Kidney epithelial cell (primary cell): ENCODE measurements at regions not wholly inside any gene's neighbourhood (a gene's known extent, or its start where the extent isn't known, plus 50 kb on each side); places are given as distances from the start of the nearest gene placed in this dataset.

Experiments used
- DNase-seq: peaks from one replicate; pipeline ENCODE4 v3.0.0-alpha.2; 2010; ENCODE audit warnings: low read depth
- H3K27me3 ChIP-seq: 2 replicates; pipeline ENCODE4 v1.6.0; 2011; ENCODE audit warnings: low read length; ENCODE audit not compliant: control insufficient read depth, insufficient read depth
- H3K36me3 ChIP-seq: 2 replicates; pipeline ENCODE4 v1.5.1; 2011; ENCODE audit warnings: low read length; ENCODE audit not compliant: control insufficient read depth, insufficient read depth
- H3K4me3 ChIP-seq: 2 replicates; pipeline ENCODE4 v1.5.1; 2011; ENCODE audit warnings: low read depth, mild to moderate bottlenecking, control low read depth, low read length
- CTCF ChIP-seq: IDR thresholded peaks from 2 replicates; pipeline ENCODE4 v1.5.1; 2011; ENCODE audit warnings: mild to moderate bottlenecking, moderate library complexity, low read length, control low read depth, inconsistent platforms; ENCODE audit not compliant: insufficient read depth, poor library complexity, severe bottlenecking

GRCh38 chr17:27982688-27983087 is 59.8 kb upstream of the NLK start:
- Histone ChIP-seq H3K4me3 (no peak overlapping the region), H3K27me3 (peaks cover 2% of the 10 kb centered on the region), H3K36me3 (no peaks in the 10 kb centered on the region)
- DNase-seq, result no peak
- TF ChIP-seq CTCF, result no peak

- H3K4me3 ChIP-seq, result no peak overlapping the region
- peaks cover 2% of the 10 kb centered on the region for H3K27me3 ChIP-seq
- no peak for DNase-seq
- H3K36me3 ChIP-seq, result no peaks in the 10 kb centered on the region
- no peak for TF ChIP-seq CTCF
Measured at GRCh38 chr17:27983853-27984252, 58.6 kb upstream of the NLK start.

GRCh38 chr17:27984404-27984803 is 58.1 kb upstream of the NLK start:
- DNase-seq, result no peak
- H3K27me3 ChIP-seq, result peaks cover 2% of the 10 kb centered on the region
- H3K4me3 ChIP-seq, result no peak overlapping the region
- TF ChIP-seq CTCF, result no peak
- no peaks in the 10 kb centered on the region for H3K36me3 ChIP-seq

GRCh38 chr17:27984816-27985215 is 57.7 kb upstream of the NLK start:
- no peak for TF ChIP-seq CTCF
- no peak overlapping the region for H3K4me3 ChIP-seq
- H3K36me3 ChIP-seq, result no peaks in the 10 kb centered on the region
- peaks cover 2% of the 10 kb centered on the region for H3K27me3 ChIP-seq
- DNase-seq, result no peak

- no peak for TF ChIP-seq CTCF
- DNase-seq, result no peak
- Histone ChIP-seq H3K27me3 (peaks cover 2% of the 10 kb centered on the region), H3K4me3 (no peak overlapping the region), H3K36me3 (no peaks in the 10 kb centered on the region)
Measured at GRCh38 chr17:27985306-27985705, 57.2 kb upstream of the NLK start.

GRCh38 chr17:27985736-27986399 is 56.6 kb upstream of the NLK start:
- no peak for TF ChIP-seq CTCF
- H3K27me3 ChIP-seq, result peaks cover 2% of the 10 kb centered on the region
- no peaks in the 10 kb centered on the region for H3K36me3 ChIP-seq
- no peak overlapping the region for H3K4me3 ChIP-seq
- no peak for DNase-seq
